ENCODE measurements at regions not wholly inside any gene's neighbourhood (a gene's known extent, or its start where the extent isn't known, plus 50 kb on each side); places are given as distances from the start of the nearest gene placed in this dataset.
A peak's percentile ranks its signal among the peaks of the same experiment; 100 is the strongest.
"Not testable (repeated sequence)": the region's sequence is repeated elsewhere in the genome, so short reads cannot be mapped to it uniquely, and the experiment has no call there.

GRCh38 chr21:5327220-5327619 is 5194.2 kb upstream of the TPTE start:
- H3K4me1 ChIP-seq; H3K27me3 ChIP-seq; H3K36me3 ChIP-seq; H3K27ac ChIP-seq; H3K9me3 ChIP-seq; DNase-seq (ENCODE audit: extremely low spot score in 2 of 2); H3K4me3 ChIP-seq; intact Hi-C loops (cut with DNase I): not testable (repeated sequence)

GRCh38 chr21:5329311-5329939 is 5192.0 kb upstream of the TPTE start:
- intact Hi-C loops (cut with DNase I); DNase-seq (ENCODE audit: extremely low spot score in 2 of 2); H3K4me3 ChIP-seq; H3K36me3 ChIP-seq; H3K9me3 ChIP-seq; H3K4me1 ChIP-seq; H3K27ac ChIP-seq; H3K27me3 ChIP-seq: not testable (repeated sequence)

- peak in 1 of 2 donors; percentile 95 for DNase-seq (ENCODE audit: extremely low spot score in 2 of 2)
- intact Hi-C loops (cut with DNase I); H3K27me3 ChIP-seq; H3K27ac ChIP-seq; H3K36me3 ChIP-seq; H3K4me3 ChIP-seq; H3K9me3 ChIP-seq; H3K4me1 ChIP-seq: not testable (repeated sequence)
Observed at GRCh38 chr21:5357839-5358238, 5163.5 kb upstream of the TPTE start.

All from vagina (tissue), 2 donors.